Small intestine (tissue), 7 donors: ENCODE measurements at regions not wholly inside any gene's neighbourhood (a gene's known extent, or its start where the extent isn't known, plus 50 kb on each side); places are given as distances from the start of the nearest gene placed in this dataset.

Source experiments
- DNase-seq, 2 donors: peaks; one replicate each; pipeline versions ENCODE4 v3.0.0 to v3.0.0-alpha.2; 2013
- FAIRE-seq: peaks from 2 replicates; lab custom pipeline; 2012; peaks lifted over from hg19 to GRCh38; lab: Jason Lieb, UNC
- H3K27ac ChIP-seq, 3 donors: one replicate each; pipeline ENCODE4 v1.5.1; 2013; ENCODE audit warnings: low read length in 2 of 3, mild to moderate bottlenecking in 2 of 3, control low read depth in 1 of 3, inconsistent platforms in 1 of 3, low read depth in 1 of 3, moderate library complexity in 1 of 3
- H3K27me3 ChIP-seq, 3 donors: one replicate each; pipeline ENCODE4 v1.6.1; 2013; ENCODE audit warnings: low read length in 3 of 3, inconsistent platforms in 1 of 3; ENCODE audit not compliant: control insufficient read depth in 3 of 3, insufficient read depth in 3 of 3
- H3K36me3 ChIP-seq, 3 donors: one replicate each; pipeline ENCODE4 v1.6.1; 2013; ENCODE audit warnings: low read length in 3 of 3, inconsistent platforms in 1 of 3, low read depth in 1 of 3, mild to moderate bottlenecking in 1 of 3, moderate library complexity in 1 of 3; ENCODE audit not compliant: control insufficient read depth in 3 of 3, insufficient read depth in 2 of 3
- H3K4me1 ChIP-seq, 3 donors: one replicate each; pipeline ENCODE4 v1.6.1; 2013; ENCODE audit warnings: low read length in 2 of 3, inconsistent platforms in 1 of 3, low read depth in 1 of 3, mild to moderate bottlenecking in 1 of 3, moderate library complexity in 1 of 3; ENCODE audit not compliant: control insufficient read depth in 3 of 3, insufficient read depth in 2 of 3
- H3K4me3 ChIP-seq, 3 donors: one replicate each; pipeline ENCODE4 v1.5.1; 2013; ENCODE audit warnings: low read length in 3 of 3, control low read depth in 1 of 3, inconsistent platforms in 1 of 3, low read depth in 1 of 3, mild to moderate bottlenecking in 1 of 3, moderate library complexity in 1 of 3
- H3K9me3 ChIP-seq, 2 donors: one replicate each; pipeline ENCODE4 v1.6.1; 2013; ENCODE audit warnings: low read depth in 1 of 2, low read length in 1 of 2; ENCODE audit not compliant: control insufficient read depth in 2 of 2, insufficient read depth in 1 of 2
- whole genome bisulfite sequencing, 3 donors: extraction: QIAGEN DNeasy Blood & Tissue Kit; methylation state at CpG; one replicate each; pipeline ENCODE4 v1.1.7; 2013; 5-methylcytosine and 5-hydroxymethylcytosine counted together
- donor health status: healthy with polysubstance abuse.
- donor health status: control.
- donor health status: control.
- donor health status: Bipolar disorder and iron deficiency.
- donor health status: healthy.

GRCh38 chr5:165844571-165844970 lies 2339.2 kb downstream of the MAT2B start:
- no peak overlapping the region for H3K4me3 ChIP-seq
- H3K9me3 ChIP-seq, result peaks cover 0 to 5% of the 10 kb centered on the region in 2 donors
- FAIRE-seq, result no peak
- no peaks in the 10 kb centered on the region for H3K36me3 ChIP-seq
- no peak overlapping the region for H3K27ac ChIP-seq
- H3K27me3 ChIP-seq, result no peaks in the 10 kb centered on the region
- WGBS, 3 donors, result 40 to 67% (median 63%) methylated on average over 5 of the region's 5 CpGs
- DNase-seq, result peak in 1 of 2 donors; percentile 53
- H3K4me1 ChIP-seq, result no peaks in the 10 kb centered on the region

- WGBS, 3 donors, result 71 to 77% (median 75%) methylated on average over 1 of the region's 1 CpG
- no peak overlapping the region for H3K4me3 ChIP-seq
- FAIRE-seq, result no peak
- H3K36me3 ChIP-seq, result no peaks in the 10 kb centered on the region
- H3K9me3 ChIP-seq, result no peaks in the 10 kb centered on the region
- no peak for DNase-seq
- no peaks in the 10 kb centered on the region for H3K27me3 ChIP-seq
- no peak overlapping the region for H3K27ac ChIP-seq
- H3K4me1 ChIP-seq, result no peaks in the 10 kb centered on the region
Observed at GRCh38 chr5:165858118-165858517, 2352.7 kb downstream of the MAT2B start.

- WGBS, 3 donors, result 88 to 93% (median 89%) methylated on average over 2 of the region's 2 CpGs
- H3K36me3 ChIP-seq, result no peaks in the 10 kb centered on the region
- no peaks in the 10 kb centered on the region for H3K4me1 ChIP-seq
- no peak for DNase-seq
- FAIRE-seq, result no peak
- no peak overlapping the region for H3K4me3 ChIP-seq
- H3K9me3 ChIP-seq, result no peaks in the 10 kb centered on the region
- no peaks in the 10 kb centered on the region for H3K27me3 ChIP-seq
- no peak overlapping the region for H3K27ac ChIP-seq
Observed at GRCh38 chr5:165859251-165859650, 2353.8 kb downstream of the MAT2B start.

GRCh38 chr5:165863239-165863638 lies 2357.8 kb downstream of the MAT2B start:
- DNase-seq, result no peak
- no peaks in the 10 kb centered on the region for H3K4me1 ChIP-seq
- no peaks in the 10 kb centered on the region for H3K27me3 ChIP-seq
- no peaks in the 10 kb centered on the region for H3K9me3 ChIP-seq
- H3K4me3 ChIP-seq, result no peak overlapping the region
- H3K27ac ChIP-seq, result no peak overlapping the region
- no peak for FAIRE-seq
- H3K36me3 ChIP-seq, result no peaks in the 10 kb centered on the region
- WGBS, 3 donors, result 76 to 82% (median 80%) methylated on average over 4 of the region's 4 CpGs

GRCh38 chr5:165871291-165871690 lies 2365.9 kb downstream of the MAT2B start:
- DNase-seq (no peak), FAIRE-seq (no peak)
- Histone ChIP-seq H3K9me3 (no peaks in the 10 kb centered on the region), H3K4me3 (no peak overlapping the region), H3K36me3 (no peaks in the 10 kb centered on the region), H3K27ac (no peak overlapping the region), H3K27me3 (no peaks in the 10 kb centered on the region), H3K4me1 (no peaks in the 10 kb centered on the region)
- WGBS, 3 donors, result 67 to 84% (median 77%) methylated on average over 2 of the region's 2 CpGs

GRCh38 chr5:165874851-165875250 lies 2369.4 kb downstream of the MAT2B start:
- no peak overlapping the region for H3K27ac ChIP-seq
- FAIRE-seq (no peak), DNase-seq (no peak)
- no peaks in the 10 kb centered on the region for H3K9me3 ChIP-seq
- H3K27me3 ChIP-seq, result no peaks in the 10 kb centered on the region
- H3K36me3 ChIP-seq, result no peaks in the 10 kb centered on the region
- 66 to 98% (median 94%) methylated on average over 2 of the region's 2 CpGs for WGBS, 3 donors
- no peaks in the 10 kb centered on the region for H3K4me1 ChIP-seq
- H3K4me3 ChIP-seq, result no peak overlapping the region

GRCh38 chr5:165876538-165876937 lies 2371.1 kb downstream of the MAT2B start:
- Histone ChIP-seq H3K4me3 (no peak overlapping the region), H3K9me3 (no peaks in the 10 kb centered on the region), H3K27ac (no peak overlapping the region), H3K4me1 (no peaks in the 10 kb centered on the region), H3K27me3 (no peaks in the 10 kb centered on the region), H3K36me3 (no peaks in the 10 kb centered on the region)
- FAIRE-seq (no peak), DNase-seq (no peak)

GRCh38 chr5:165877475-165877874 lies 2372.1 kb downstream of the MAT2B start:
- Histone ChIP-seq H3K9me3 (no peaks in the 10 kb centered on the region), H3K27ac (no peak overlapping the region), H3K4me1 (no peaks in the 10 kb centered on the region), H3K4me3 (no peak overlapping the region), H3K27me3 (no peaks in the 10 kb centered on the region), H3K36me3 (no peaks in the 10 kb centered on the region)
- FAIRE-seq (no peak), DNase-seq (no peak)
- 83 to 88% (median 85%) methylated on average over 3 of the region's 3 CpGs for WGBS, 3 donors

- 86 to 96% (median 87%) methylated on average over 2 of the region's 2 CpGs for WGBS, 3 donors
- Histone ChIP-seq H3K4me3 (no peak overlapping the region), H3K27me3 (no peaks in the 10 kb centered on the region), H3K9me3 (peaks cover 0 to 5% of the 10 kb centered on the region in 2 donors), H3K27ac (no peak overlapping the region), H3K36me3 (no peaks in the 10 kb centered on the region), H3K4me1 (no peaks in the 10 kb centered on the region)
- FAIRE-seq (no peak), DNase-seq (no peak)
Observed at GRCh38 chr5:165881259-165881658, 2375.8 kb downstream of the MAT2B start.
